ENCODE measurements at regions not wholly inside any gene's neighbourhood (a gene's known extent, or its start where the extent isn't known, plus 50 kb on each side); places are given as distances from the start of the nearest gene placed in this dataset.
"Not testable (repeated sequence)": the region's sequence is repeated elsewhere in the genome, so short reads cannot be mapped to it uniquely, and the experiment has no call there.

DNA sequence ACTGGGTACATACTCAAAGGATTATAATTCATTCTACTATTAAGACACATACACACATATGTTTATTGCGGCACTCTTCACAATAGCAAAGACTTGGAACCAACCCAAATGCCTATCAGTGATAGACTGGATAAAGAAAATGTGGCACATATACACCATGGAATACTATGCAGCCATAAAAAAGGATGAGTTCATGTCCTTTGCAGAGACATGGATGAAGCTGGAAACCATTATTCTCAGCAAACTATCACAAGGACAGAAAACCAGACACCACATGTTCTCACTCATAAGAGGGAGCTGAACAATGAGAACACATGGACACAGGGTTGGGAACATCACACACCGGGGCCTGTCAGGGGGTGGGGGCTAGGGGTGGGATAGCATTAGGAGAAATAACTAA lies 101.9 kb upstream of the CCDC71L start:
- not testable (repeated sequence) for ATAC-seq; DNase-seq; H3K4me3 Mint-ChIP-seq; H3K9me3 Mint-ChIP-seq; H3K27me3 Mint-ChIP-seq (ENCODE audit: low read depth); H3K36me3 Mint-ChIP-seq (ENCODE audit: insufficient read depth)
- peaks cover 14% of the 10 kb centered on the region for H3K4me1 Mint-ChIP-seq (ENCODE audit: low read depth)

DNA sequence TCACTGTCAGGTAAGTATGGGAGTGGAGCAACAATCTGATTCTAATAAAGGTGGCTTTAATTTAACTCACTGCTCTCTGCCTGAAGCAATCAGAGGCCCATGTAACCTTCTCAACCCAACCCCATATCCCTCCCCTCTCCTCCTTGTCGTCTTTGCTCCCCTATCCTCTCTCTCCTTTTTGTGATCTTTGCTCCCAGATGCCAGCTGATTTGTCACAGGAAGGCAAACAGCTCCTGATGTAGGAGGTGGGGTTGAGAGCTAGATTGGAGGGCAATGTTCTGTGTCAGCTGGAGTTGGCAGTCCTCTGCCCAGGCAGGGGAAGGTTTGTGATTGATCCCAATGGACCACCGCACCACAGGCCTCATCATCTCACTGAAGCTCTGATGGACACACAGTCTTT lies 101.4 kb upstream of the PIK3CG start:
- H3K4me1 Mint-ChIP-seq (ENCODE audit: low read depth), result peaks cover 23% of the 10 kb centered on the region
- H3K27me3 Mint-ChIP-seq (ENCODE audit: low read depth), result no peaks in the 10 kb centered on the region
- DNase-seq (no peak), ATAC-seq (no peak)
- no peaks in the 10 kb centered on the region for H3K9me3 Mint-ChIP-seq
- no peak overlapping the region for H3K4me3 Mint-ChIP-seq
- H3K36me3 Mint-ChIP-seq (ENCODE audit: insufficient read depth), result no peaks in the 10 kb centered on the region

DNA sequence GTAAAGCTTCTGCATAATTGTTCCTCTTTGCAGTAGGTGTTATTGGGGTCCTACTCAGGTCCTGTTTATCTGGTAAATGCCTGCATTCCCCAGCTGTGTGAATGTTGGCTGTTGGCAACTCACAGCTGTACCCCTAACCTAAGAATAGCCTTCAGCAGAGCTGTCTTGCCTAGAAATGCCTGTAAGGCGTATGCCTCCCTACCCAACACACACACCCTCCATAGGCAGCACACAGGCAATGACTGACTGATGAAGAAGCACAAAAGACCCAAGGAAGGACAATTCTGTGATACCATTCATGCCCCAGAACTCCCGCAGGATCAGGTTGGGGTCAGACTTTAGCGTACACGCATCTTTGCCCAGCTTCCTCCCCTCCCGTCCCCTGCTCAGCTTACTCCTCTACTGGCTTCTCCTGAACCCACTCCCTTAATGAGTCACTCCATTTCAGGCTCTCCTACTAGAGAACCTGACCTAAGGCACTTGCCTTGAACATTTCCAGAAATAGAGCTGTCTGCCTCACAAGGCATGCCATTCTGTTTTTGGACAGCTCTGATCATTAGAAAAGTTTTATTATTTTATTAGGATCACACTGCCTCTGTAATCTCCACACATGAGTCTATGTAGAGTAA lies 99.2 kb upstream of the PIK3CG start:
- Mint-ChIP-seq H3K36me3 (ENCODE audit: insufficient read depth) (no peaks in the 10 kb centered on the region), H3K9me3 (no peaks in the 10 kb centered on the region), H3K4me1 (ENCODE audit: low read depth) (peaks cover 33% of the 10 kb centered on the region), H3K4me3 (no peak overlapping the region), H3K27me3 (ENCODE audit: low read depth) (no peaks in the 10 kb centered on the region)
- no peak for DNase-seq
- ATAC-seq, result no peak

DNA sequence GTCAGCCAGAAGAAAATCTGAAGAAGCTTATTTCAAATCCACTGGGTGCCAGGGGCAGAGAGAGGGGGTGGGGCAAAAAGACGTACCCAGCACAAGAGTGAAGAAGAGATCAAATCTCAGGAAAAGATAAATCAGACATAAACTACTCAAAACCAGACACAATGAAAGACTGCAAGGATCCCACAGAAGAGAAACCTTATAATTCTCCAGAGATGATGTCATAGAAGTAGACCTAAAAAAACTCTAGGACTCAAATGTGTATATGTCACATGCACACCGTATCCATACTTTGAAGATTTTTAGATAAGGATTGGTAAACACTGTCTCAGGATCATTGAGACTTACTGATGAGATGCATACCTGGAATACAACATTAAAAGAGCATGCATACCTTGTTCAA lies 98.5 kb upstream of the PIK3CG start:
- Mint-ChIP-seq H3K4me3 (no peak overlapping the region), H3K9me3 (no peaks in the 10 kb centered on the region), H3K4me1 (ENCODE audit: low read depth) (peaks cover 33% of the 10 kb centered on the region), H3K27me3 (ENCODE audit: low read depth) (no peaks in the 10 kb centered on the region), H3K36me3 (ENCODE audit: insufficient read depth) (no peaks in the 10 kb centered on the region)
- no peak for DNase-seq
- ATAC-seq, result peak in 1 of 2 donors; percentile 29

DNA sequence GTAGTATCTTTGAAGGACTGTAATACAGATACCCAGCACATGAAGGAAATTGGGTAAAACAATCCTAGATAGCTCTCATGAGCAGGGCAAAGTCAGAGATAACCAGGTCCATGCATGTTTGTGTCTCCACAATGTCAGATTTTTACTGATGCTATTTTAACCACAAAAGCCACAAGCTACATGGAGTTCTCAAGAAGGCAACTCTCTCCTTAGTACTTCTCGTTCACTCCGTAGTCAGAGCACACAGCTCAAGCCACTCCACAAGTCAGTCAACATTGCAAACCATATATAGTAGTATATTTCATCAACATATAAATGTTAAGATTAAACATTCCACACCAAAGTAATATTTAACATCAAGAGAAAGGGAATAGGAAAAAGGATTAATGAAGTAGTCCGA lies 98.0 kb upstream of the PIK3CG start:
- ATAC-seq (peak; percentile 38 to 44), DNase-seq (no peak)
- peak overlapping the region; percentile 7 for H3K4me3 Mint-ChIP-seq
- no peaks in the 10 kb centered on the region for H3K27me3 Mint-ChIP-seq (ENCODE audit: low read depth)
- H3K4me1 Mint-ChIP-seq (ENCODE audit: low read depth), result peaks cover 34% of the 10 kb centered on the region
- no peaks in the 10 kb centered on the region for H3K9me3 Mint-ChIP-seq
- H3K36me3 Mint-ChIP-seq (ENCODE audit: insufficient read depth), result no peaks in the 10 kb centered on the region

DNA sequence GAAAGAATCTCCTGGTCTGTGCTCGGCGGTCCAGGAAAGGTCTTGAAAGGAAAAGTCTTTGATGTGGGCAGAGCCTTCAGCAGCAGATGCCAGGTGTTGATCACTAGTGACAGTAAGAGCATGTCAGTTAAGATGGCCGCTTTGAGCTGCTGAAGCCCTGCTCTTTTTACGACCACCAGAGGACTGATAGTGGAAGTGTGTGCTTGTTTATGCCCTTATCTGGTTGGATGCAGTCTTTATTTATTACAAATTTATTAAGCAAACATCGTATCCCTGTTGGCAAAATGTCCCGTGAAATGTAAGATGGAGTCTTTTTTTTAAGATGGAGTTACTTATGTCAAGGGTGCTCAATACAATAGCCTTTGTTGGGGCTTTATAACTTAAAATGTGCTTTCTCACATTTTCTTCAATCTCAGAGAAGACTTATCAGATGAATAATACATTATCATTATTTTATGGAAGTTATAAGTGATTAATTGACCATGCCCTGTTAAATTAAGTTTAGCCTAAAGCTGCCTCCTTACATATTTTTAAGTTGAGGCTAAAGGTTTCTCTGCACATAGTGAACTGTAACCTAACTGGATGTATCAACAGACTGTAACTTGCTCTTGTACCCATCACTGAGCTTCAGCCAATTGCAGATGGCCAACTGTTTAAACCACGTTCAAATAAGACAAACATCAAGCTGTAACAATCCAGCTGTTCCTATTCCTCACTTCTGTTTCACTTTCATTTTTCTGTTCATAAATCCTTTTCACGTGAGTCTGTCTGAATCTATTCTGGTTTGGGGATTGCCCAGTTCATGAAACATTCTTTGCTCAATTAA lies 97.4 kb upstream of the PIK3CG start:
- Mint-ChIP-seq H3K4me3 (peak overlapping the region; percentile 58), H3K9me3 (peaks cover under 1% of the 10 kb centered on the region), H3K36me3 (ENCODE audit: insufficient read depth) (no peaks in the 10 kb centered on the region), H3K4me1 (ENCODE audit: low read depth) (peaks cover 38% of the 10 kb centered on the region), H3K27me3 (ENCODE audit: low read depth) (no peaks in the 10 kb centered on the region)
- ATAC-seq (peak; percentile 52 to 56), DNase-seq (no peak)

DNA sequence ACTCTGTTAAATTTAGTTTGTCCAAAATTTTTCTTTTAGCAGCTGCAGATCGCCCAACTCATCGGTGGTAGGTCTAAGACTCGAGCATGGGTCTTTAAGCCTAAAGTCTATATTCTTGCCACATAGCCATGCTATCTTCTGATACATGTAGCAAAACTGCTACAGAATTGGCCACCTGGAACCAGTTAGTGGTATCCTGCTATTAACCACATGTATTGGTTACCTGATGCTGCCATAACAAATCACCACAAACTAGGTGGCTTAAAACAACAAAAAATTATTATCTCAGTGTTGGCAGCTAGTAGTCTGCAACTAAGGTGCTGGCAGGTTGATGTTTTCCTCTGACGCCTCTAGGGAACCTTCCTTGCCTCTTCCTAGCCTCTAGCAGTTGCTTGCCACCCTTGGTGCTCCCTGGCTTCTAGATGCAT lies 96.7 kb upstream of the PIK3CG start:
- Mint-ChIP-seq H3K36me3 (ENCODE audit: insufficient read depth) (no peaks in the 10 kb centered on the region), H3K27me3 (ENCODE audit: low read depth) (no peaks in the 10 kb centered on the region), H3K4me1 (ENCODE audit: low read depth) (peaks cover 42% of the 10 kb centered on the region), H3K4me3 (peak overlapping the region; percentile 58), H3K9me3 (peaks cover 3% of the 10 kb centered on the region)
- ATAC-seq (peak; percentile 5 to 18), DNase-seq (no peak)

DNA sequence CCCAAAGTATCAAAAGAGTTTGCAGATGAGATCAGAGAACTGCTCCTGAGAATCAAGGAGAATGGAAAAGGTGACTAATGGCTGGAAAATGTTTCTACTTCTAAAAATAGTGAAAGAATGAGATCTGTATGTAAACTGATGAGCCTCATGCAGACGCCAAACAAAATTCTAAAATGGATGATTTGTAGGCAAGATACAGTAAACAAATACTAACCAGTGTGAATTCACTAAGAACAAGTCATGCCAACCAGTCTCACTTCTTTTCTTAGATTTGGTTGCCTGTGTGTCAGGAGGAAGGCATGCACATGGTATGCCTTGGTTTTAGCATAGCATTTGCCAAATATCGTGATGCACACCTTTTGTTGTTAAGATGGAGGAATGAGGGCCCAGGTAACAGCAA lies 94.9 kb upstream of the PIK3CG start:
- peaks cover 3% of the 10 kb centered on the region for H3K9me3 Mint-ChIP-seq
- H3K27me3 Mint-ChIP-seq (ENCODE audit: low read depth), result no peaks in the 10 kb centered on the region
- H3K4me3 Mint-ChIP-seq, result no peak overlapping the region
- no peaks in the 10 kb centered on the region for H3K36me3 Mint-ChIP-seq (ENCODE audit: insufficient read depth)
- ATAC-seq (no peak), DNase-seq (no peak)
- H3K4me1 Mint-ChIP-seq (ENCODE audit: low read depth), result peaks cover 51% of the 10 kb centered on the region

DNA sequence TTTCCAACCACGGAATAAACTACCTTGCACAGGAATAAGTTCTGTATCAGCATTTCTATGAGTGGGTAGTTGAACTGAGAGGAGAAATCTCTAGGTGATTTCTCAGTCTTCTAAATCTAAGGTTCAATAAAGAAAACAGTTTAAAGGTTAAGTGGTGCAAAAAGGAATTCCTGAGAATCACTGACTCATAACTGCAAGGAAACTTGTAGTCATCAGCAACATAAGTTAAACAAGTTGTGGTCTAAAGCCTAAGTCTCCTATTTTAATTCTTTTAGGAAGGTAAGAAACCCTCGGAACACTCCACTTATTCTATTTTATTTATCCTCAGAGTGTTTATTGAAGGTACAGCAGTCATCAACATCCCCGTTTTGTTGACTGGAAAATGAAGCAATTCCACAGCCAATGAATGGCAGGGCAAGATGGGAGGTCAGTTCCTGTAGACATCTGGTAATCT lies 92.4 kb upstream of the PIK3CG start:
- DNase-seq (no peak), ATAC-seq (peak; percentile 77 to 84)
- H3K27me3 Mint-ChIP-seq (ENCODE audit: low read depth), result no peaks in the 10 kb centered on the region
- H3K4me3 Mint-ChIP-seq, result no peak overlapping the region
- peaks cover 2% of the 10 kb centered on the region for H3K36me3 Mint-ChIP-seq (ENCODE audit: insufficient read depth)
- peaks cover 11% of the 10 kb centered on the region for H3K9me3 Mint-ChIP-seq
- peaks cover 45% of the 10 kb centered on the region for H3K4me1 Mint-ChIP-seq (ENCODE audit: low read depth)

DNA sequence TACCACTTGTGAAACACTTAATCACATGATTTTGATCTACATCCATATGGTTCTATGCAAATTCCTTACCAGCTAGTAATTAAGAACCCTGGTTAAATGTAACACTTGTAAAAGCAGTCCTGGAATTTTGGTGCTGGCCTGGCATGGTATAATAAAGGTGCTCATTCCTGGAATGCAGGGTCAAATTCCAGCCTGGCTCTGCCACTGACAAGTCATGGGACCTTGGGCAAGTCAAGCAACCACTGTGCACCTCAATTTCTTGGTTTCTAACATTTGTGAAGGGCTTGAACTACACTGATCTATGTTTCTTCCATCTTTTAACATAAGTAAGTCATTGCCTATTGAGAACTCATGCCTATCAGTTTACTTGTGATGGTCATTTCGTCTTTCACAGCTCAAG lies 91.9 kb upstream of the PIK3CG start:
- peaks cover 2% of the 10 kb centered on the region for H3K36me3 Mint-ChIP-seq (ENCODE audit: insufficient read depth)
- H3K9me3 Mint-ChIP-seq, result peaks cover 11% of the 10 kb centered on the region
- ATAC-seq, result no peak
- DNase-seq, result no peak
- no peaks in the 10 kb centered on the region for H3K27me3 Mint-ChIP-seq (ENCODE audit: low read depth)
- H3K4me1 Mint-ChIP-seq (ENCODE audit: low read depth), result peaks cover 40% of the 10 kb centered on the region
- H3K4me3 Mint-ChIP-seq, result no peak overlapping the region

DNA sequence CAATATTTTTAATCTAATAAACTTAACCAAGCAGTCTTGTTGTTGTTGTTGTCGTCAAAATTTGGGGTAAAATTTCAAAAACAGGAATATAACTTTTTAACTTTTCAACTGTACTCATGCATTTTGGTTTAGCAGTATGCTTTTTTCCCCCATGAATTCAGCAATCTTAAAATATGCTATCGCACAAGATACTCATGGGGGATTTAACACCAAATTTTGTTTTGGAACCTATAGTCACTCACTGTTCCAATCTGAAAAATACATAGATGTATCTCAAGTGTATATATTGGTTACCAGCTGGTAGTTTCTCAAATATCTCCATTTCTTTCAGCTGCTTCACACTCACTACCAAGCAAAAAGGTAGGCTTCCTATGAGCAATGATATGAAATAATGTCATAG lies 91.4 kb upstream of the PIK3CG start:
- no peaks in the 10 kb centered on the region for H3K27me3 Mint-ChIP-seq (ENCODE audit: low read depth)
- peaks cover 2% of the 10 kb centered on the region for H3K36me3 Mint-ChIP-seq (ENCODE audit: insufficient read depth)
- H3K4me1 Mint-ChIP-seq (ENCODE audit: low read depth), result peaks cover 35% of the 10 kb centered on the region
- H3K9me3 Mint-ChIP-seq, result peaks cover 11% of the 10 kb centered on the region
- ATAC-seq (no peak), DNase-seq (no peak)
- H3K4me3 Mint-ChIP-seq, result no peak overlapping the region

DNA sequence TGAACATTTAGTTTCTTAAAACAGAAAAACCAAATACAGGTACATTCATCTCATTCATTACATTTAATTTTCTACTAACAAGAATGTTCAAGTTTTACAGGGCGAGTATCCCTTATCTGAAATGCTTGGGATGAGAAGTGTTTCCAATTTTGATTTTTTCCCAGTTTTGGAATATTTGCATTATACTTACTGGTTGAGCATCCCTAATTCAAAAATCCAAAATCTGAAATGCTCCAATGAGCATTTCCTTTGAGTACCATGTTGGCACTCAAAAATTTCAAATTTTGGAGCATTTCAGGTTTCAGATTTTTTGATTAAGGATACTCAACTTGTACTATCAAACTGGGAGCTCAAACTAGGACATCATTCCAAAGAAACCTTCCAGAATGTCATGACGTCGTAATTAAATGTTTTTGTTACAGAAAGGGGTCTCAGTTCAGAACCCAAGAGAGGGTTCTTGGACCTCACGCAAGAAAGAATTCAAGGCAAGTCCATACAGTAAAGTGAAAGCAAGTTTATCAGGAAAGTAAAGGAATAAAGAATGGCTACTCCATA lies 90.8 kb upstream of the PIK3CG start:
- Mint-ChIP-seq H3K4me1 (ENCODE audit: low read depth) (peaks cover 29% of the 10 kb centered on the region), H3K4me3 (no peak overlapping the region), H3K27me3 (ENCODE audit: low read depth) (no peaks in the 10 kb centered on the region), H3K36me3 (ENCODE audit: insufficient read depth) (peaks cover 2% of the 10 kb centered on the region), H3K9me3 (peaks cover 11% of the 10 kb centered on the region)
- ATAC-seq (no peak), DNase-seq (no peak)

DNA sequence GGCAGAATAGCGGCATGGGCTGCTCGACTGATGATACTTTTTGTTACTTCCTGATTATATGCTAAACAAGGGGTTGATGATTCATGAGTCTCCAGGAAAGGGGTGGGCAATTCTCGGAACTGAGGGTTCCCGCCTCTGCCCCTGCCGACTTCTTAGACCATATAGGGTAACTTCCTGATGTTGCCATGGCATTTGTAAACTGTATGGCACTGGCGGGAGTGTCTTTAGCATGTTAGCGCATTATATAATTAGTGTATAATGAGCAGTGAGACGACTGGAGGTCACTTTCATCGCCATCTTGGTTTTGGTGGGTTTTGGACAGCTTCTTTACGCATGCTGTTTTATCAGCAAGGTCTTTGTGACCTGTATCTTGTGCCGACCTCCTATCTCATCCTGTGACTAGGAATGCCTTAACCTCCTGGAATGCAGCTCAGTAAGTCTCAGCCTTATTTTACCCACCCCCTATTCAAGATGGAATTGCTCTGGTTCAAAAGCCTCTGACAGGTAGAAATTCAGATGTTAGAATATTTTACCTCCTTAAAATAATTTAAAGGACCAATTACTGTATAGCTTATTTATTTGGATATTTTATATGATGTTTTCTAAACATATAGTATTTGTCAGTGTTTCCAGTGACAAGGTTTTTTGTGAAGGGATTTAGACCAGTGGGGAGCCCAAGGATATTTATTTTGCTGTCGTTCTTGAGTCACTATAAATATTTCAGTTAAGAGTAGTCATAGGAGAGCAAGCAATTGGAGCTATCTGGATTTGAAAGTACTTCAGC lies 90.1 kb upstream of the PIK3CG start:
- peaks cover 11% of the 10 kb centered on the region for H3K9me3 Mint-ChIP-seq
- no peak overlapping the region for H3K4me3 Mint-ChIP-seq
- no peak for ATAC-seq
- H3K36me3 Mint-ChIP-seq (ENCODE audit: insufficient read depth), result peaks cover 2% of the 10 kb centered on the region
- peak; percentile 15 for DNase-seq
- H3K27me3 Mint-ChIP-seq (ENCODE audit: low read depth), result no peaks in the 10 kb centered on the region
- peaks cover 27% of the 10 kb centered on the region for H3K4me1 Mint-ChIP-seq (ENCODE audit: low read depth)

DNA sequence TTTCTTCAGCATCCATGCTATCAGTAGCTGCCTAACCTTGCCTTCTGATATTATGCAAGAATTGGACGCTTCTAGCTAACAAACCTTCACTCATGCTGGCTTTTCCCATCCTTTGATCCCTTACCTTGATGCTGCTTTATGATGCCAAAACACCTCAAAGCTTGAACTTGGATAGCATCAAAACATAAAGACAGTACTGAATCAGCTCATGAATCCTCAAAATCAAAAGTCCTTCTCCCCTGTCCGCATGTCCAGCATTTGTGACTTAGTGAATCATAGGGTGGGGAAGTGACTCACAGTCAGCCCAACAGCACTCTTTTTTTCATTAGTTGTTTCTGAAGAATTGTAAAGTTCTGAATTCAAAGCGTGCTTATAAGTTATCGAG lies 89.5 kb upstream of the PIK3CG start:
- DNase-seq, result no peak
- no peak for ATAC-seq
- Mint-ChIP-seq H3K36me3 (ENCODE audit: insufficient read depth) (peaks cover 2% of the 10 kb centered on the region), H3K4me1 (ENCODE audit: low read depth) (peaks cover 25% of the 10 kb centered on the region), H3K9me3 (peaks cover 11% of the 10 kb centered on the region), H3K27me3 (ENCODE audit: low read depth) (no peaks in the 10 kb centered on the region), H3K4me3 (no peak overlapping the region)

All from activated T-cell treated with anti-CD3 and anti-CD28 coated beads, Interleukin-2, amount 50 U/mL, for 4 hours (primary cell).